NB4 (cell line): ENCODE measurements at regions not wholly inside any gene's neighbourhood (a gene's known extent, or its start where the extent isn't known, plus 50 kb on each side); places are given as distances from the start of the nearest gene placed in this dataset.

Experiments
- POLR2A ChIP-seq: IDR thresholded peaks from 2 replicates; pipeline ENCODE4 v1.6.1; 2011; ENCODE audit warnings: mild to moderate bottlenecking; ENCODE audit not compliant: insufficient read length; ENCODE audit errors: extremely low read depth
- TF ChIP-seq, protein P1 (sequence below): IDR thresholded peaks from one replicate; pipeline ENCODE4 v1.5.1; 2012; ENCODE audit warnings: low read depth, low read length

DNA sequence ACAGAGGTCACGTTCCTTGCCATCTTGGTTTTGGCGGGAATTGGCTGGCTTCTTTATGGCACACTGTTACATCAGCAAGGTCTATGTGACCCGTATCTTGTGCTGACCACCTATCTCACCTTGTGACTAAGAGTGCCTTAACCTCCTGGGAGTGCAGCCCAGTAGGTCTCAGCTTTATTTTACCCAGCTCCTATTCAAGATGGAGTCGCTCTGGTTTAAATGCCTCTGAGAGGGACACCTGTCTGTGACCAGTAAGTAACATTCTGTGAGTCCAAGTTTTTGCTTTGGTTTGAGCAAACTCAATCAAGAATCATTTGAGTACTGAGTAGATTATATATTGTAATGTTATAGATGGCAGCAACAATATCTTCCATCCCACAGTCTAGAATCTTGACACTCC, 85.0 kb downstream of the BMP2 start:
- TF ChIP-seq, protein P1, sequence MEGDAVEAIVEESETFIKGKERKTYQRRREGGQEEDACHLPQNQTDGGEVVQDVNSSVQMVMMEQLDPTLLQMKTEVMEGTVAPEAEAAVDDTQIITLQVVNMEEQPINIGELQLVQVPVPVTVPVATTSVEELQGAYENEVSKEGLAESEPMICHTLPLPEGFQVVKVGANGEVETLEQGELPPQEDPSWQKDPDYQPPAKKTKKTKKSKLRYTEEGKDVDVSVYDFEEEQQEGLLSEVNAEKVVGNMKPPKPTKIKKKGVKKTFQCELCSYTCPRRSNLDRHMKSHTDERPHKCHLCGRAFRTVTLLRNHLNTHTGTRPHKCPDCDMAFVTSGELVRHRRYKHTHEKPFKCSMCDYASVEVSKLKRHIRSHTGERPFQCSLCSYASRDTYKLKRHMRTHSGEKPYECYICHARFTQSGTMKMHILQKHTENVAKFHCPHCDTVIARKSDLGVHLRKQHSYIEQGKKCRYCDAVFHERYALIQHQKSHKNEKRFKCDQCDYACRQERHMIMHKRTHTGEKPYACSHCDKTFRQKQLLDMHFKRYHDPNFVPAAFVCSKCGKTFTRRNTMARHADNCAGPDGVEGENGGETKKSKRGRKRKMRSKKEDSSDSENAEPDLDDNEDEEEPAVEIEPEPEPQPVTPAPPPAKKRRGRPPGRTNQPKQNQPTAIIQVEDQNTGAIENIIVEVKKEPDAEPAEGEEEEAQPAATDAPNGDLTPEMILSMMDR = no peak
- no peak for TF ChIP-seq POLR2A
